K562 (cell line): ENCODE measurements at regions not wholly inside any gene's neighbourhood (a gene's known extent, or its start where the extent isn't known, plus 50 kb on each side); places are given as distances from the start of the nearest gene placed in this dataset.
A peak's percentile ranks its signal among the peaks of the same experiment; 100 is the strongest.

Experiments
- ETV1 ChIP-seq: fragments of 450-650 bp; conservative IDR thresholded peaks from 2 replicates; pipeline ENCODE4 v1.6.1; 2016; ENCODE audit warnings: missing genetic modification characterization, control low read depth, low read depth, missing compliant biosample characterization
- FOXA3 ChIP-seq, 2 experiments: fragments of 450-650 bp in 1 of 2; sonication (generic) in 1 of 2; formaldehyde crosslinking; IDR thresholded peaks in 1 of 2; conservative IDR thresholded peaks in 1 of 2; 2 replicates each; pipeline versions ENCODE4 v1.4.0 to v1.8.0; 2020 to 2022; ENCODE audit warnings: mild to moderate bottlenecking in 2 of 2, missing genetic modification reagents in 1 of 2
- NBN ChIP-seq: fragments of 450-650 bp; IDR thresholded peaks from 2 replicates; pipeline ENCODE4 v1.6.1; 2016; ENCODE audit warnings: low read depth, mild to moderate bottlenecking
- NFE2L1 ChIP-seq: fragments of 450-650 bp; IDR thresholded peaks from 2 replicates; pipeline ENCODE4 v1.6.1; 2016; ENCODE audit warnings: missing genetic modification characterization, low read depth, mild to moderate bottlenecking, missing compliant biosample characterization, moderate library complexity, borderline replicate concordance
- RBBP5 ChIP-seq: fragments of 200-600 bp; sonication (generic); IDR thresholded peaks from 2 replicates; pipeline ENCODE4 v1.6.1; 2012; ENCODE audit warnings: borderline replicate concordance, mild to moderate bottlenecking, low read length, control low read depth, inconsistent platforms; ENCODE audit not compliant: insufficient read depth, poor library complexity, severe bottlenecking
- TF ChIP-seq, protein P1 (sequence below), 3 experiments: fragments of 200-800 bp in 1 of 3; fragments of 250-450 bp in 1 of 3; fragments of 450-650 bp in 1 of 3; sonication (Bioruptor Pico) in 1 of 3; sonication (Bioruptor generic) in 1 of 3; formaldehyde crosslinking in 1 of 3; IDR thresholded peaks; 2 replicates each; pipeline versions ENCODE4 v1.6.1 to v1.8.0; 2016 to 2022; ENCODE audit warnings: mild to moderate bottlenecking in 2 of 3, missing genetic modification characterization in 2 of 3, missing compliant biosample characterization in 1 of 3, moderate library complexity in 1 of 3

DNA sequence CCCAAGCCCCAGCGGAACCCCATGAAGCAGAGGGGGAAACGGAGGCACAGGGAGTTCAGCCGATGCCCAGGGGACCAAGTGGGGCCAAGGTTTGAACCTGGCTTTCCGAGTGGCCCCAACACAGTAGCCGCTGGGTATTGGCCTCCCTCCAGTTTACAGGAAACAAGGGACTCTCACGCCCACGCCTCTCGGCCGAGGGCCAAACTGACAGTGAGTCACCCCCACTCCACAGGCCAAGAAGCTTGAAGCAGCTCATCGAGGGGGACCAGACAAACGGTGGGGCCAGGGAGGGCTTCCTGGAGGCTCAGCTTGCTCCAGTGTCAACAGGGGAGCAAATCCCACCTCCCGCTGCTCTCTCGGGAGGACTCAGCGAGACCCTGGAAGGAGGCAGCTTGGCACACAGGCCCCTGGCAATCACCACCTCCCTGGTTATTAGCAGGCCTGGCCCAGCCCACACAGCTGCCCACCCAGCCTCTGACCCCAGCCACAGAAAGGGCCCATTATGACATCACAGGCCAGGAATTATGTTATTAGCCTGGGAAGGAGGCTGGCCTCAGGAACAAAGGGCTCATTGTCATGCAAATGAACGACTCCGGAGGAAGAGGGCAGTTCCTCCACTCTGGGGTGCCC lies 54.6 kb downstream of the NCOR2 start (continued):
- TF ChIP-seq, protein P1, sequence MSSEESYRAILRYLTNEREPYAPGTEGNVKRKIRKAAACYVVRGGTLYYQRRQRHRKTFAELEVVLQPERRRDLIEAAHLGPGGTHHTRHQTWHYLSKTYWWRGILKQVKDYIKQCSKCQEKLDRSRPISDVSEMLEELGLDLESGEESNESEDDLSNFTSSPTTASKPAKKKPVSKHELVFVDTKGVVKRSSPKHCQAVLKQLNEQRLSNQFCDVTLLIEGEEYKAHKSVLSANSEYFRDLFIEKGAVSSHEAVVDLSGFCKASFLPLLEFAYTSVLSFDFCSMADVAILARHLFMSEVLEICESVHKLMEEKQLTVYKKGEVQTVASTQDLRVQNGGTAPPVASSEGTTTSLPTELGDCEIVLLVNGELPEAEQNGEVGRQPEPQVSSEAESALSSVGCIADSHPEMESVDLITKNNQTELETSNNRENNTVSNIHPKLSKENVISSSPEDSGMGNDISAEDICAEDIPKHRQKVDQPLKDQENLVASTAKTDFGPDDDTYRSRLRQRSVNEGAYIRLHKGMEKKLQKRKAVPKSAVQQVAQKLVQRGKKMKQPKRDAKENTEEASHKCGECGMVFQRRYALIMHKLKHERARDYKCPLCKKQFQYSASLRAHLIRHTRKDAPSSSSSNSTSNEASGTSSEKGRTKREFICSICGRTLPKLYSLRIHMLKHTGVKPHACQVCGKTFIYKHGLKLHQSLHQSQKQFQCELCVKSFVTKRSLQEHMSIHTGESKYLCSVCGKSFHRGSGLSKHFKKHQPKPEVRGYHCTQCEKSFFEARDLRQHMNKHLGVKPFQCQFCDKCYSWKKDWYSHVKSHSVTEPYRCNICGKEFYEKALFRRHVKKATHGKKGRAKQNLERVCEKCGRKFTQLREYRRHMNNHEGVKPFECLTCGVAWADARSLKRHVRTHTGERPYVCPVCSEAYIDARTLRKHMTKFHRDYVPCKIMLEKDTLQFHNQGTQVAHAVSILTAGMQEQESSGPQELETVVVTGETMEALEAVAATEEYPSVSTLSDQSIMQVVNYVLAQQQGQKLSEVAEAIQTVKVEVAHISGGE (CRISPR knock-in tag; IDR thresholded peaks at IDR 0.05) = peak in 1 of 3 experiments; percentile 69; a peak in 1 of 6 replicates
- TF ChIP-seq NFE2L1 (tag) (no peak), NBN (no peak), RBBP5 (peak; percentile 49), FOXA3 (CRISPR knock-in tag; conservative IDR thresholded peaks at IDR 0.05 in 1 of 2, IDR thresholded peaks at IDR 0.05 in 1 of 2) (peak; percentile 21 to 62; a peak in 1 of 4 replicates), ETV1 (tag) (peak; percentile 78)
